Smooth muscle cell (in vitro differentiated cells): ENCODE measurements at regions not wholly inside any gene's neighbourhood (a gene's known extent, or its start where the extent isn't known, plus 50 kb on each side); places are given as distances from the start of the nearest gene placed in this dataset.
"Not testable (repeated sequence)": the region's sequence is repeated elsewhere in the genome, so short reads cannot be mapped to it uniquely, and the experiment has no call there.

Experiments
- DNase-seq: peaks from one replicate; lab custom pipeline; 2025; ENCODE audit not compliant: unreplicated experiment; lab: John Stamatoyannopoulos, UW
- H2AFZ ChIP-seq: fragments of 200-600 bp; sonication (generic); 2 replicates; pipeline ENCODE4 v1.6.0; 2016; ENCODE audit warnings: antibody characterized with exemption, low read depth, mild to moderate bottlenecking
- H3F3A ChIP-seq: fragments of 200-600 bp; sonication (generic); 2 replicates; pipeline ENCODE4 v1.6.0; 2017; ENCODE audit warnings: antibody characterized with exemption, low read depth
- H3K27ac ChIP-seq: fragments of 200-600 bp; sonication (generic); 2 replicates; pipeline ENCODE4 v1.5.1; 2016; ENCODE audit warnings: low read depth, mild to moderate bottlenecking
- H3K27me3 ChIP-seq: fragments of 200-600 bp; sonication (generic); 2 replicates; pipeline ENCODE4 v1.6.1; 2016; ENCODE audit warnings: low read depth, mild to moderate bottlenecking
- H3K36me3 ChIP-seq: fragments of 200-600 bp; sonication (generic); 2 replicates; pipeline ENCODE4 v1.5.1; 2016; ENCODE audit warnings: low read depth
- H3K4me1 ChIP-seq: fragments of 200-600 bp; sonication (generic); 2 replicates; pipeline ENCODE4 v1.5.1; 2016; ENCODE audit warnings: low read depth
- H3K4me2 ChIP-seq: fragments of 200-600 bp; sonication (generic); 2 replicates; pipeline ENCODE4 v1.6.0; 2016; ENCODE audit warnings: mild to moderate bottlenecking
- H3K4me3 ChIP-seq: fragments of 200-600 bp; sonication (generic); 2 replicates; pipeline ENCODE4 v1.5.1; 2016; ENCODE audit warnings: mild to moderate bottlenecking
- H3K79me2 ChIP-seq: fragments of 200-600 bp; sonication (generic); 2 replicates; pipeline ENCODE4 v1.6.0; 2016; ENCODE audit warnings: low read depth, mild to moderate bottlenecking
- H3K9ac ChIP-seq: fragments of 200-600 bp; sonication (generic); 2 replicates; pipeline ENCODE4 v1.6.0; 2016; ENCODE audit warnings: low read depth
- H3K9me3 ChIP-seq: fragments of 200-600 bp; sonication (generic); replicated peaks from 2 replicates; pipeline ENCODE4 v1.5.1; 2016; ENCODE audit warnings: low read depth
- H4K20me1 ChIP-seq: fragments of 200-600 bp; sonication (generic); 2 replicates; pipeline ENCODE4 v1.6.0; 2016; ENCODE audit warnings: low read depth
- WGBS: methylation state at CpG from one replicate; pipeline ENCODE4 v1.1.7; 2016; ENCODE audit warnings: low lambda C conversion rate; 5-methylcytosine and 5-hydroxymethylcytosine counted together
- TF ChIP-seq, protein P1 (sequence below): fragments of 200-600 bp; sonication (generic); IDR thresholded peaks from 2 replicates; pipeline ENCODE4 v1.5.1; 2017; ENCODE audit warnings: borderline replicate concordance, mild to moderate bottlenecking, antibody characterized with exemption; ENCODE audit not compliant: insufficient read depth, poor library complexity, severe bottlenecking

GRCh38 chr7:84924353-84924752, 262.5 kb downstream of the SEMA3D start:
- H3K79me2 ChIP-seq: no peaks in the 10 kb centered on the region
- H3K27ac ChIP-seq: no peak overlapping the region
- no peaks in the 10 kb centered on the region for H3K27me3 ChIP-seq
- H3K4me2 ChIP-seq: no peak overlapping the region
- H3K4me1 ChIP-seq: no peaks in the 10 kb centered on the region
- H3F3A ChIP-seq: no peaks in the 10 kb centered on the region
- TF ChIP-seq, protein P1, sequence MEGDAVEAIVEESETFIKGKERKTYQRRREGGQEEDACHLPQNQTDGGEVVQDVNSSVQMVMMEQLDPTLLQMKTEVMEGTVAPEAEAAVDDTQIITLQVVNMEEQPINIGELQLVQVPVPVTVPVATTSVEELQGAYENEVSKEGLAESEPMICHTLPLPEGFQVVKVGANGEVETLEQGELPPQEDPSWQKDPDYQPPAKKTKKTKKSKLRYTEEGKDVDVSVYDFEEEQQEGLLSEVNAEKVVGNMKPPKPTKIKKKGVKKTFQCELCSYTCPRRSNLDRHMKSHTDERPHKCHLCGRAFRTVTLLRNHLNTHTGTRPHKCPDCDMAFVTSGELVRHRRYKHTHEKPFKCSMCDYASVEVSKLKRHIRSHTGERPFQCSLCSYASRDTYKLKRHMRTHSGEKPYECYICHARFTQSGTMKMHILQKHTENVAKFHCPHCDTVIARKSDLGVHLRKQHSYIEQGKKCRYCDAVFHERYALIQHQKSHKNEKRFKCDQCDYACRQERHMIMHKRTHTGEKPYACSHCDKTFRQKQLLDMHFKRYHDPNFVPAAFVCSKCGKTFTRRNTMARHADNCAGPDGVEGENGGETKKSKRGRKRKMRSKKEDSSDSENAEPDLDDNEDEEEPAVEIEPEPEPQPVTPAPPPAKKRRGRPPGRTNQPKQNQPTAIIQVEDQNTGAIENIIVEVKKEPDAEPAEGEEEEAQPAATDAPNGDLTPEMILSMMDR: no peak
- H3K36me3 ChIP-seq: no peaks in the 10 kb centered on the region
- WGBS: 70% methylated on average over 3 of the region's 3 CpGs
- no peak overlapping the region for H3K9ac ChIP-seq
- H2AFZ ChIP-seq: no peak overlapping the region
- H3K9me3 ChIP-seq: no peaks in the 10 kb centered on the region
- H4K20me1 ChIP-seq: no peaks in the 10 kb centered on the region
- no peak overlapping the region for H3K4me3 ChIP-seq
- DNase-seq: no peak

GRCh38 chr7:84923348-84923747, 263.5 kb downstream of the SEMA3D start:
- 94% methylated on average over 1 of the region's 1 CpG for WGBS
- Histone ChIP-seq H3K4me3 (no peak overlapping the region), H3K4me1 (no peaks in the 10 kb centered on the region), H2AFZ (no peak overlapping the region), H3K36me3 (no peaks in the 10 kb centered on the region), H3K9ac (no peak overlapping the region), H3K9me3 (no peaks in the 10 kb centered on the region), H3K4me2 (no peak overlapping the region), H3K79me2 (no peaks in the 10 kb centered on the region), H3F3A (no peaks in the 10 kb centered on the region), H4K20me1 (no peaks in the 10 kb centered on the region), H3K27ac (no peak overlapping the region), H3K27me3 (no peaks in the 10 kb centered on the region)
- TF ChIP-seq, protein P1: no peak
- no peak for DNase-seq

DNA sequence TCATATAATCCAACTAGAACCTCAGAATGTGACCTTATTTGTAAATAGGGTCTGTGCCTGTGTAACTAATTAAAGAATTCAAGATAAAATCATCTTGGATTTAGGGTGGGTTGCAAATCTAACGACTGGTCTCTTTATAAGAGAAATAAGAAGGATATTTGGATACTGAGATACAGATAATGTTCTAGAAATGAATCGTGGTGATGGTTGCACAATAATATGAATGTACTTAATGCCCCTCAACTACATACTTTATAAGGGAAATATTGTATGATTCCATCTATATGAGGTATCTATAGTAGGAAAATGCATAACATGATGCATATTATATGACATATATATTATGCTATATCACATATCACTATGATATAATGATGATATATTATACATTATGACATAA, 265.7 kb downstream of the SEMA3D start:
- no peak overlapping the region for H3K4me2 ChIP-seq
- H3K27me3 ChIP-seq: no peaks in the 10 kb centered on the region
- no peak for DNase-seq
- TF ChIP-seq, protein P1: no peak
- 88% methylated on average over 2 of the region's 2 CpGs for WGBS
- H3K4me3 ChIP-seq: no peak overlapping the region
- H3K36me3 ChIP-seq: no peaks in the 10 kb centered on the region
- H3K9ac ChIP-seq: no peak overlapping the region
- no peak overlapping the region for H2AFZ ChIP-seq
- H4K20me1 ChIP-seq: no peaks in the 10 kb centered on the region
- H3F3A ChIP-seq: no peaks in the 10 kb centered on the region
- no peaks in the 10 kb centered on the region for H3K79me2 ChIP-seq
- no peak overlapping the region for H3K27ac ChIP-seq
- H3K4me1 ChIP-seq: no peaks in the 10 kb centered on the region
- no peaks in the 10 kb centered on the region for H3K9me3 ChIP-seq

DNA sequence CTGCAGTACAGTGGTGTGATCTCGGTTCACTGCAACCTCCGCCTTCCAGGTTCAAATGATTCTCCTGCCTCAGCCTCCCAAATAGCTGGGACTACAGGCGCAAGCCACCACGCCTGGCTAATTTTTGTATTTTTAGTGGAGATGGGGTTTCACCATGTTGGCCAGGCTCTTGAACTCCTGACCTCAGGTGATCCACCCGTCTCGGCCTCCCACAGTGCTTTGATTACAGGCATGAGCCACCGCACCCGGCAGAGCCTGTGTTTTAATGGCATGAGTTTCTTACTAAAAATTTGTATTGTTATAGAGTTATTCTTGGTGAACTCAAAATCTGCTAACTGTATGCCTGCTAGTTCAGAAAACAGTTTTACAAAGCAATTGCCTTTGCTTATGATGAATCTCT, 269.9 kb downstream of the SEMA3D start:
- H3K27me3 ChIP-seq, H3K4me2 ChIP-seq, H3K9me3 ChIP-seq, H3K79me2 ChIP-seq, H3K36me3 ChIP-seq, H3F3A ChIP-seq, H3K4me3 ChIP-seq, H3K27ac ChIP-seq, H2AFZ ChIP-seq, H3K4me1 ChIP-seq, H4K20me1 ChIP-seq, H3K9ac ChIP-seq, DNase-seq: not testable (repeated sequence)
- 94% methylated on average over 8 of the region's 8 CpGs for WGBS
